A549 (cell line): ENCODE measurements at regions not wholly inside any gene's neighbourhood (a gene's known extent, or its start where the extent isn't known, plus 50 kb on each side); places are given as distances from the start of the nearest gene placed in this dataset.

ENCODE experiments used
- CTCF ChIP-seq: fragments of >200 bp; sonication (Bioruptor Twin); formaldehyde crosslinking; IDR thresholded peaks from 3 replicates; pipeline ENCODE4 v1.5.1; 2016
- EP300 ChIP-seq, 2 experiments: fragments of >200 bp; sonication (Bioruptor Twin); formaldehyde crosslinking; IDR thresholded peaks; 2 replicates in 1 of 2; 3 replicates in 1 of 2; pipeline ENCODE4 v1.6.1; 2016 to 2017
- HDAC2 ChIP-seq: fragments of 200-600 bp; sonication (generic); IDR thresholded peaks from 2 replicates; pipeline ENCODE4 v1.6.1; 2016
- POLR2A ChIP-seq: IDR thresholded peaks from 2 replicates; pipeline ENCODE4 v1.6.1; 2012; ENCODE audit warnings: mild to moderate bottlenecking, low read length
- POLR2AphosphoS2 ChIP-seq: conservative IDR thresholded peaks from 2 replicates; pipeline ENCODE4 v1.6.1; 2012; ENCODE audit warnings: low read length, improper control_type of control experiment, inconsistent platforms
- RCOR1 ChIP-seq: fragments of 150-350 bp; IDR thresholded peaks from 2 replicates; pipeline ENCODE4 v1.6.1; 2014; ENCODE audit warnings: antibody characterized with exemption, low read length, low read depth
- SREBF2 ChIP-seq: fragments of 450-650 bp; IDR thresholded peaks from 2 replicates; pipeline ENCODE4 v1.6.1; 2014; ENCODE audit warnings: mild to moderate bottlenecking, moderate library complexity
- TF ChIP-seq, protein P1 (sequence below): fragments of 250-450 bp; sonication (Bioruptor Pico); IDR thresholded peaks from 2 replicates; pipeline ENCODE4 v1.5.0; 2021; ENCODE audit warnings: mild to moderate bottlenecking, moderate library complexity, borderline replicate concordance

GRCh38 chr11:19368726-19369375, 128.1 kb upstream of the E2F8 start:
- TF ChIP-seq RCOR1: no peak
- TF ChIP-seq EP300 (IDR thresholded peaks at IDR 0.05): no peak
- TF ChIP-seq, protein P1, sequence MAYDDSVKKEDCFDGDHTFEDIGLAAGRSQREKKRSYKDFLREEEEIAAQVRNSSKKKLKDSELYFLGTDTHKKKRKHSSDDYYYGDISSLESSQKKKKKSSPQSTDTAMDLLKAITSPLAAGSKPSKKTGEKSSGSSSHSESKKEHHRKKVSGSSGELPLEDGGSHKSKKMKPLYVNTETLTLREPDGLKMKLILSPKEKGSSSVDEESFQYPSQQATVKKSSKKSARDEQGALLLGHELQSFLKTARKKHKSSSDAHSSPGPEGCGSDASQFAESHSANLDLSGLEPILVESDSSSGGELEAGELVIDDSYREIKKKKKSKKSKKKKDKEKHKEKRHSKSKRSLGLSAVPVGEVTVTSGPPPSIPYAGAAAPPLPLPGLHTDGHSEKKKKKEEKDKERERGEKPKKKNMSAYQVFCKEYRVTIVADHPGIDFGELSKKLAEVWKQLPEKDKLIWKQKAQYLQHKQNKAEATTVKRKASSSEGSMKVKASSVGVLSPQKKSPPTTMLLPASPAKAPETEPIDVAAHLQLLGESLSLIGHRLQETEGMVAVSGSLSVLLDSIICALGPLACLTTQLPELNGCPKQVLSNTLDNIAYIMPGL (CRISPR knock-in tag): no peak
- TF ChIP-seq POLR2A: no peak
- TF ChIP-seq CTCF: no peak
- TF ChIP-seq HDAC2: no peak
- TF ChIP-seq POLR2AphosphoS2: no peak
- TF ChIP-seq SREBF2: no peak
